ENCODE measurements at regions not wholly inside any gene's neighbourhood (a gene's known extent, or its start where the extent isn't known, plus 50 kb on each side); places are given as distances from the start of the nearest gene placed in this dataset.

DNA sequence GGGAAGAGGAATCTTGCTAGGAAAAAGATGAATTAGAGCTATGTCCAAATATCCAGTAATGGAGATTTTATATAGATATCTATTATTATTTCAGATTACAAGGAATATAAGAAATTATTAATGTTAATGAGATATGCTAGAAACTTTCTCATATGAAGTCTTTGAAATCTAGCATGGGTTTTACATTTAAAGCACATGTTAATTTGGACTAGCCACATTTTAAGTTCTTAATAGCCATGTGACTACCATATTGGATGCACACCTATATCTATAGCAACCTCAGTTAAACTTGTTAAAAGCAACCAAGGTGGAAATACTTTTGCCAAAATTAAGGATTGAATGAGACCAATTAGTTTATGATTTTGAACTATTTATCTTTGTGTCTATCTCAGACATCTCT is 86.7 kb upstream of the CNTNAP4 start:
- H3K36me3 ChIP-seq (ENCODE audit: control insufficient read depth, insufficient read depth, low read length): no peaks in the 10 kb centered on the region
- no peak for DNase-seq (ENCODE audit: low read depth)
- POLR2A ChIA-PET: no interaction called here
- no peaks in the 10 kb centered on the region for H3K27me3 ChIP-seq (ENCODE audit: control insufficient read depth, insufficient read depth, low read length)
- CTCF ChIA-PET: no interaction called here
- no peak overlapping the region for H3K4me3 ChIP-seq (ENCODE audit: low read depth, low read length)
- TF ChIP-seq, protein P1, sequence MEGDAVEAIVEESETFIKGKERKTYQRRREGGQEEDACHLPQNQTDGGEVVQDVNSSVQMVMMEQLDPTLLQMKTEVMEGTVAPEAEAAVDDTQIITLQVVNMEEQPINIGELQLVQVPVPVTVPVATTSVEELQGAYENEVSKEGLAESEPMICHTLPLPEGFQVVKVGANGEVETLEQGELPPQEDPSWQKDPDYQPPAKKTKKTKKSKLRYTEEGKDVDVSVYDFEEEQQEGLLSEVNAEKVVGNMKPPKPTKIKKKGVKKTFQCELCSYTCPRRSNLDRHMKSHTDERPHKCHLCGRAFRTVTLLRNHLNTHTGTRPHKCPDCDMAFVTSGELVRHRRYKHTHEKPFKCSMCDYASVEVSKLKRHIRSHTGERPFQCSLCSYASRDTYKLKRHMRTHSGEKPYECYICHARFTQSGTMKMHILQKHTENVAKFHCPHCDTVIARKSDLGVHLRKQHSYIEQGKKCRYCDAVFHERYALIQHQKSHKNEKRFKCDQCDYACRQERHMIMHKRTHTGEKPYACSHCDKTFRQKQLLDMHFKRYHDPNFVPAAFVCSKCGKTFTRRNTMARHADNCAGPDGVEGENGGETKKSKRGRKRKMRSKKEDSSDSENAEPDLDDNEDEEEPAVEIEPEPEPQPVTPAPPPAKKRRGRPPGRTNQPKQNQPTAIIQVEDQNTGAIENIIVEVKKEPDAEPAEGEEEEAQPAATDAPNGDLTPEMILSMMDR (IDR thresholded peaks at IDR 0.05; ENCODE audit: insufficient read depth, low read depth, low read length): no peak

DNA sequence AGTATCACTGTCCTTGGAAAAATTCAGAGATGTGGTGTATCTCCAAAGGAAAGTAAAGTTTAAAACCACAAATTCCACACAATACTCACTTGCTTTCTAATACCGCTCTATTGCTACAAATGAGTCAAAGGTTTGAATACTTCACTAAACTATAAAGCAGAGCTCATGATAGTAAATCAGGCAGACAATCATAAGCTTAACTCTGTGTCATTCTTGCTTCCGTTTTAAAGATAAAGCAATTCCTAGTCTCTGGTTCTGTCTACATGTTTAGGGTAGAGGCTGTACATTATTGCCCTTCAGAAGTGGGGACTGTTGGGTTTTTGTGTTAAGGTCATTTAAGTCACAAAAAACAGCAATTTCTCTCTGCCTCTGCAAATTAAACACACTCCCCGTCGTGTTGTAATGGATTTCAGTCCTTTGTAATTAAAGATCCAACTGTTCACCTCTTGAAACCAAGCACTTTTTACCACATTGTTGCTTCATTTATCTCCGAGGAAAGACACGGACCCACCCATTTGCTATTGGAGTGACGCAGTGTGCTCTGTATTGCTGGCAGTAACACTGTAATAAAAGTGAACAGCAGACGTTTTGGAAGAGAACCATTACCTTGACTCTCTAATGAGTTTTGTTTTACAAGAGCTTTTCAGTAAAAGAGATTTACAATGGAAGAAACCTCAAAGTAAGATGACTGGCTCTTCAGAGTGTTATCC is 83.1 kb upstream of the CNTNAP4 start:
- DNase-seq (ENCODE audit: low read depth): no peak
- ChIA-PET POLR2A (no interaction called here), CTCF (no interaction called here)
- Histone ChIP-seq H3K36me3 (ENCODE audit: control insufficient read depth, insufficient read depth, low read length) (no peaks in the 10 kb centered on the region), H3K27me3 (ENCODE audit: control insufficient read depth, insufficient read depth, low read length) (no peaks in the 10 kb centered on the region), H3K4me3 (ENCODE audit: low read depth, low read length) (no peak overlapping the region)
- TF ChIP-seq, protein P1 (IDR thresholded peaks at IDR 0.05; ENCODE audit: insufficient read depth, low read depth, low read length): no peak

DNA sequence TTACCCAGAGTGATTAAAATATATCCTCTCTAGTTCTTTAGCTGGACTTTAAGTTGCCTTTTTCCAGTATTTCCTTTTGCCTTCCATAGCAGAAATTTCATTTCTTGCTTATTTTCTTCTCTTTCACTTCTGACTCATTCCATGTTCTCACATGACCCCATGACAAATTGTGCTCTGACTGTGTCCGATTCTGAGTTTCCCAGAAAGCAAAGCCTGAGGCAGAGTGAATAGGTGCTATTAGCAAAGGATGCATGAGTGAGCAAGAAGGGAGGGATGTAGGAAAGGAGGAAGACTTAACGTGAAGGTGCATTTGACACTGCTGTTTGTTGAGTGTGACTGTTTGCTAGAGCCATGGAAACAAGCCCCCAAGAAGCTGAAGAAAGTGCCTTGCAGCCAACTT is 82.6 kb upstream of the CNTNAP4 start:
- ChIA-PET POLR2A (no interaction called here), CTCF (no interaction called here)
- DNase-seq (ENCODE audit: low read depth): no peak
- TF ChIP-seq, protein P1 (IDR thresholded peaks at IDR 0.05; ENCODE audit: insufficient read depth, low read depth, low read length): no peak
- Histone ChIP-seq H3K36me3 (ENCODE audit: control insufficient read depth, insufficient read depth, low read length) (no peaks in the 10 kb centered on the region), H3K4me3 (ENCODE audit: low read depth, low read length) (no peak overlapping the region), H3K27me3 (ENCODE audit: control insufficient read depth, insufficient read depth, low read length) (no peaks in the 10 kb centered on the region)

DNA sequence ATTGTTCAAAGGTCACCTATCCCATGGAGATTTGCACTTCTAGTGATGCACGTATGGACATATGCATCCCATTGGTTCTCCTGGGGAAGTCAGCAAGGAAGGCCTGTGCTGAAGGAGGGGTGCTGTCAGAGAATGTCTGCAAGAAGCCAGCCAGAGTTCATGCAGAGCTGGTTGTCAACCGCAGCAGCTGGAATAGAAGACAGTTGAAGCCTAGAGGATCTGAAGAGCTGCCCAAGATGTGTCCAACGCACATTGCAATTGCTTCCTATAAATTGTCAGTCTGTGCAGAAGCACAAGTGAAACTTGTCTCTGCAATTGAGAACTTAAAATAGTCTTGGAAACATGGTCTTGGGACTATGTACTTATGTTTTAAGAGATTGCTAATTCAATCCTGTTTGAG is 82.1 kb upstream of the CNTNAP4 start:
- no peak for DNase-seq (ENCODE audit: low read depth)
- POLR2A ChIA-PET: no interaction called here

DNA sequence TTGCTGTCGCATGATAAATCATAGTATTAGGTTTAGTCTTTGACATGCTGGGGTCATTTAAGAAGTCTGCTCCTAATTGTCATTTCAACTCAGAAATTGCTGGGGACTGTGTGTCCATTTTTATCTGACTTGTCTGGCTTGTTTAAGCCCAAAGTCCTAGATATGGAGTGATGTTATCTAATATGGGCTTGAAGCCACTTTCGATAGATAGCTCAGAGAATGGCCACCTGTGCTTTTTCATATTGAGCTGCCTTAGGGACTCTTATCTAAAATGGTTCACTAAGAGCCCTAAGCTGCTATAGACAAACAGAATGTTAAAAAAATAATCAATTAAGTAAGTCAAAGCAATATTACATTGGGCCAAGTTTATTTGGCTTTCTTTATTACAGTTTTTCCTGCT is 81.6 kb upstream of the CNTNAP4 start:
- ChIA-PET POLR2A (no interaction called here), CTCF (no interaction called here)
- Histone ChIP-seq H3K4me3 (ENCODE audit: low read depth, low read length) (no peak overlapping the region), H3K27me3 (ENCODE audit: control insufficient read depth, insufficient read depth, low read length) (no peaks in the 10 kb centered on the region), H3K36me3 (ENCODE audit: control insufficient read depth, insufficient read depth, low read length) (no peaks in the 10 kb centered on the region)
- DNase-seq (ENCODE audit: low read depth): no peak
- TF ChIP-seq, protein P1 (IDR thresholded peaks at IDR 0.05; ENCODE audit: insufficient read depth, low read depth, low read length): no peak

More for the DNA sequence above, 82.1 kb upstream of the CNTNAP4 start:
- CTCF ChIA-PET: no interaction called here
- no peaks in the 10 kb centered on the region for H3K36me3 ChIP-seq (ENCODE audit: control insufficient read depth, insufficient read depth, low read length)
- TF ChIP-seq, protein P1 (IDR thresholded peaks at IDR 0.05; ENCODE audit: insufficient read depth, low read depth, low read length): no peak
- no peaks in the 10 kb centered on the region for H3K27me3 ChIP-seq (ENCODE audit: control insufficient read depth, insufficient read depth, low read length)
- H3K4me3 ChIP-seq (ENCODE audit: low read depth, low read length): no peak overlapping the region

All from BJ (cell line).